ENCODE measurements at regions not wholly inside any gene's neighbourhood (a gene's known extent, or its start where the extent isn't known, plus 50 kb on each side); places are given as distances from the start of the nearest gene placed in this dataset.

DNA sequence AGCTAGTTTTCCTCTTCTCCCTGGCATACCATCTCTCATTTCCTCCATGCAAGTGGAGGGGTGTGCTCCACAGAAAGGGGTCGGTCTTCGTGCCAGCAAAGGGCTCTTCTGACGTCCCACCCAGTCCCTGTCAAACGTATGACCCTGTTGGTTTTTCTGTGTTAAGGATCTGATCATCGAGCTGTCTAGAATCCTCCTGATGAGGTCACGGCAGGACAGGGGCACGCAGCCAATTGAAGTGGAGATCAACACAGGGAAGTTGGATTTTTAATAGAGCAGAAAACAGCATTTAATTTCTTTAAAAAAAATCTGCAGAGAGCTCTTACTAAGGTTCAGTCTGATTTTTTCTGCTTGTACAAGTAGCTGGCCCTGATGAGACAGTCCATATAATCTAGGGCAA, 339.4 kb downstream of the TEX29 start:
- H3K9me3 ChIP-seq, result no peaks in the 10 kb centered on the region
- H3K4me1 ChIP-seq, result peaks cover 0 to 8% (median 0%) of the 10 kb centered on the region in 3 donors
- peaks cover 0 to 16% (median 0%) of the 10 kb centered on the region in 4 donors for H3K27me3 ChIP-seq
- no peaks in the 10 kb centered on the region for H3K36me3 ChIP-seq
- DNase-seq, result no peak
- H3K27ac ChIP-seq, result no peak overlapping the region
- TF ChIP-seq POLR2A (IDR thresholded peaks at IDR 0.05), result no peak
- TF ChIP-seq, protein P1, sequence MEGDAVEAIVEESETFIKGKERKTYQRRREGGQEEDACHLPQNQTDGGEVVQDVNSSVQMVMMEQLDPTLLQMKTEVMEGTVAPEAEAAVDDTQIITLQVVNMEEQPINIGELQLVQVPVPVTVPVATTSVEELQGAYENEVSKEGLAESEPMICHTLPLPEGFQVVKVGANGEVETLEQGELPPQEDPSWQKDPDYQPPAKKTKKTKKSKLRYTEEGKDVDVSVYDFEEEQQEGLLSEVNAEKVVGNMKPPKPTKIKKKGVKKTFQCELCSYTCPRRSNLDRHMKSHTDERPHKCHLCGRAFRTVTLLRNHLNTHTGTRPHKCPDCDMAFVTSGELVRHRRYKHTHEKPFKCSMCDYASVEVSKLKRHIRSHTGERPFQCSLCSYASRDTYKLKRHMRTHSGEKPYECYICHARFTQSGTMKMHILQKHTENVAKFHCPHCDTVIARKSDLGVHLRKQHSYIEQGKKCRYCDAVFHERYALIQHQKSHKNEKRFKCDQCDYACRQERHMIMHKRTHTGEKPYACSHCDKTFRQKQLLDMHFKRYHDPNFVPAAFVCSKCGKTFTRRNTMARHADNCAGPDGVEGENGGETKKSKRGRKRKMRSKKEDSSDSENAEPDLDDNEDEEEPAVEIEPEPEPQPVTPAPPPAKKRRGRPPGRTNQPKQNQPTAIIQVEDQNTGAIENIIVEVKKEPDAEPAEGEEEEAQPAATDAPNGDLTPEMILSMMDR (IDR thresholded peaks at IDR 0.05), result no peak
- intact Hi-C loops (cut with DNase I), result no loop called here
- 59 to 69% methylated on average over 7 of the region's 7 CpGs for WGBS, 2 donors
- no peak overlapping the region for H3K4me3 ChIP-seq

DNA sequence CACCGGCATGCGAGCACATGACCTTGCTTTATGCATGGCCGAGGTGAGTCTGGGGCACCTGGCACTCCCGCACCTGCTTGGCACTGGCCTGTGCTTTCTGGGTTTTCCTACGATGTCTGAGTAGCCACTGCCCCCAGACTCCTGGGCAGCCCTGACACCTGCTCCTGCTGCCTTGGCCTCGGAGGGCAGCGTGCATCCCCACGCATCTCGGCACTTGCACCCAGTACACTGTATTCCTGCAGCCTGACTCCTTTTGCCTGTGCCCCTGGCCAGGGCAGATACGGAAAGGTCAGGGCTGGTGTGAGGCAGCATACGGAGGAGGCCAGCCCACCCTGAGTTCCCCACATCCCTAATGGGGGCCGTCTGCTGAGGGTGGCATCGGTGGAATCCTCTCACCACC, 340.6 kb downstream of the TEX29 start:
- Histone ChIP-seq H3K9me3 (no peaks in the 10 kb centered on the region), H3K27ac (no peak overlapping the region), H3K4me3 (no peak overlapping the region), H3K36me3 (no peaks in the 10 kb centered on the region), H3K27me3 (peaks cover 0 to 13% (median 0%) of the 10 kb centered on the region in 4 donors), H3K4me1 (peaks cover 0 to 9% (median 0%) of the 10 kb centered on the region in 3 donors)
- DNase-seq, result no peak
- 78 to 80% methylated on average over 8 to 9 of the region's 13 CpGs for WGBS, 2 donors
- TF ChIP-seq POLR2A (IDR thresholded peaks at IDR 0.05), result no peak
- TF ChIP-seq, protein P1 (IDR thresholded peaks at IDR 0.05), result no peak
- intact Hi-C loops (cut with DNase I), result no loop called here

DNA sequence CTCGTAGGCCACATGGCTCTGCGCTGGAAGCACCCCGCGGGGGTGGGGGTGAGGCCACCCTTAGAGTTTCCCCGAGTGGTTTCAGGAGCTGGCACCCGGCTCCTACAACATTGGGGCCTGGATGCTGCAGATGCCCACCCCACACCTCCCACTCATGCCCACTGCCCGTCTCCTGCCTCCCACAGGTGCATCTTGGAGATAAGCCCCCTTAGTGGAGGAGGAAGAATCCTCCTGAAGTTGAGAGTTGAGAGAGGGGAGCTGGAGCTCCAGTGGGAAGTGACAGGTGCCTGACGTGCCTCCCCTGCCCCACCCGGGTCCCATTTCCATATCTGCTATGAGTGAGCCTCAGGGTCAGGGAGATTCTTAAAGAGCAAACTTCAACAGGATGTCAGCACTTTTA, 341.3 kb downstream of the TEX29 start:
- Histone ChIP-seq H3K36me3 (no peaks in the 10 kb centered on the region), H3K4me3 (no peak overlapping the region), H3K27me3 (peaks cover 0 to 13% (median 0%) of the 10 kb centered on the region in 4 donors), H3K4me1 (peaks cover 0 to 9% (median 0%) of the 10 kb centered on the region in 3 donors), H3K9me3 (no peaks in the 10 kb centered on the region), H3K27ac (no peak overlapping the region)
- intact Hi-C loops (cut with DNase I), result no loop called here
- DNase-seq, result no peak
- WGBS, 2 donors, result 73% methylated on average over 9 of the region's 9 CpGs; no CpG with 5 or more reads in 1 of the 2 donors
- no peak for TF ChIP-seq POLR2A (IDR thresholded peaks at IDR 0.05)
- TF ChIP-seq, protein P1 (IDR thresholded peaks at IDR 0.05), result no peak

DNA sequence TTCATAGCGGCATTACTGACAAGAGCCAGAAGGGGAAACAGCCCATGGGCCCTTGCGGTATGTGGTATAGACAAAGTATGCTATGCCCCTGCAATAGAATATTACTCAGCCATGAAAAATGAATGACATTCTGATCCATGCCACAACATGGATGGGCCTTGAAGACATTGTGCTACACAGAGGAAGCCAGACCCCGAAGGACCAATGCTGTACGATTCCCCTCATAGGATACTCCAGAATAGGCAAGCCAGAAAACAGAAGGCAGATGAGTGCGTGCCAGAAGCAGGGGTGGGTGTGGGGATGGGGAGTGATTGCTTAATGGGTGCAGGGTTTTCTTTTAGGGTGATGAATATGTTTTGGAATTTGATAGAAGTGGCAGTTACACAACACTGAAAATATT, 342.0 kb downstream of the TEX29 start:
- intact Hi-C loops (cut with DNase I), result no loop called here
- H3K27ac ChIP-seq, result no peak overlapping the region
- H3K4me3 ChIP-seq, result no peak overlapping the region
- TF ChIP-seq, protein P1 (IDR thresholded peaks at IDR 0.05), result no peak
- no peak for TF ChIP-seq POLR2A (IDR thresholded peaks at IDR 0.05)
- H3K36me3 ChIP-seq, result no peaks in the 10 kb centered on the region
- peaks cover 0 to 9% (median 0%) of the 10 kb centered on the region in 3 donors for H3K4me1 ChIP-seq
- 88 to 89% methylated on average over 5 of the region's 5 CpGs for WGBS, 2 donors
- peaks cover 0 to 13% (median 0%) of the 10 kb centered on the region in 4 donors for H3K27me3 ChIP-seq
- no peaks in the 10 kb centered on the region for H3K9me3 ChIP-seq
- no peak for DNase-seq

DNA sequence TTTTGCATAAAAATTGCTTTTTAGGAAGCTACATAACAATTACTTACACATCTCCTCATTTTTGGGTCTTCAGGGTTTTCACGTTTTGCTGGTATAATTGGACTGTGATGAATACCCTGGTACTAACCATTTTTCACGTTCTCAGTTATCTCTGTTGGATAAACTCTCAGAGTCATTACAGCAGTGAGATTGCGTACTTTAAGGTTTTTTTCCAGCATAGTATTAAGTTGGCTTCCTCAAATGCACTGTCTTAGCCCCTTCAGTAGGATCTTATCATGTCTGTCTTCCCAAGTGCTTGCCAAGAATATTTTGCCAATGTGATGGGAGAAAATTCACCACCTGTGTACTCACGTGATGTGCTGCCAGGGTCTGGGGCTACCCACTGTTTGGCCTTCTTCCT, 342.5 kb downstream of the TEX29 start:
- peak overlapping the region in 2 of 4 donors; percentile 44 to 54 for H3K27ac ChIP-seq
- TF ChIP-seq POLR2A (IDR thresholded peaks at IDR 0.05), result no peak
- no peaks in the 10 kb centered on the region for H3K36me3 ChIP-seq
- intact Hi-C loops (cut with DNase I), result no loop called here
- WGBS, 2 donors, result 54 to 57% methylated on average over 4 of the region's 4 CpGs
- peaks cover 0 to 13% (median 0%) of the 10 kb centered on the region in 4 donors for H3K27me3 ChIP-seq
- no peak for DNase-seq
- no peaks in the 10 kb centered on the region for H3K9me3 ChIP-seq
- no peak overlapping the region for H3K4me3 ChIP-seq
- peaks cover 0 to 9% (median 0%) of the 10 kb centered on the region in 3 donors for H3K4me1 ChIP-seq

DNA sequence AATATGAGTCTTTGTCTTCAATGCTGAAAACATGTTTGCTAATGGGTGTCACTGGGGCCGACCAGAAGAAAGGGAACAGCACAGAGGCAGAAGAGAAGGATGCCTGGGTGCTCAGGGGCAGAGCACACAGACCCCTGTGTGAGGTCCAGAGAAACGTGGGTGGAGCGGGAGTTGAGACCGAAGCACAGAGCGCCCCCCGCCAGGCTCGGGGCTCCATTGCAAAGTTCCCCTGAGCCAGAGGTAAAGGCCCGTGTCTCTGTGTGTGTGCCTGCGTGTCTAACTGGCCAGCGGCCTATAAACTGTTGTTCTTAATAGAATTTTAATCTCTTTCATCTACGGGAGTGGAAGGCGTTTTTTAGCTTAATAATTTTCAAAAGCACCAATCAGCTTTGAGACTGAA, 343.1 kb downstream of the TEX29 start:
- no peak for DNase-seq
- H3K36me3 ChIP-seq, result no peaks in the 10 kb centered on the region
- 63 to 68% methylated on average over 11 to 12 of the region's 12 CpGs for WGBS, 2 donors

More for the DNA sequence above, 343.1 kb downstream of the TEX29 start:
- Histone ChIP-seq H3K27ac (peak overlapping the region in 2 of 4 donors; percentile 34 to 54), H3K4me3 (no peak overlapping the region), H3K4me1 (peaks cover 0 to 9% (median 0%) of the 10 kb centered on the region in 3 donors), H3K27me3 (peaks cover 0 to 10% (median 0%) of the 10 kb centered on the region in 4 donors), H3K9me3 (no peaks in the 10 kb centered on the region)
- TF ChIP-seq, protein P1 (IDR thresholded peaks at IDR 0.05), result no peak
- intact Hi-C loops (cut with DNase I), result no loop called here
